ENCODE measurements at regions not wholly inside any gene's neighbourhood (a gene's known extent, or its start where the extent isn't known, plus 50 kb on each side); places are given as distances from the start of the nearest gene placed in this dataset.

DNA sequence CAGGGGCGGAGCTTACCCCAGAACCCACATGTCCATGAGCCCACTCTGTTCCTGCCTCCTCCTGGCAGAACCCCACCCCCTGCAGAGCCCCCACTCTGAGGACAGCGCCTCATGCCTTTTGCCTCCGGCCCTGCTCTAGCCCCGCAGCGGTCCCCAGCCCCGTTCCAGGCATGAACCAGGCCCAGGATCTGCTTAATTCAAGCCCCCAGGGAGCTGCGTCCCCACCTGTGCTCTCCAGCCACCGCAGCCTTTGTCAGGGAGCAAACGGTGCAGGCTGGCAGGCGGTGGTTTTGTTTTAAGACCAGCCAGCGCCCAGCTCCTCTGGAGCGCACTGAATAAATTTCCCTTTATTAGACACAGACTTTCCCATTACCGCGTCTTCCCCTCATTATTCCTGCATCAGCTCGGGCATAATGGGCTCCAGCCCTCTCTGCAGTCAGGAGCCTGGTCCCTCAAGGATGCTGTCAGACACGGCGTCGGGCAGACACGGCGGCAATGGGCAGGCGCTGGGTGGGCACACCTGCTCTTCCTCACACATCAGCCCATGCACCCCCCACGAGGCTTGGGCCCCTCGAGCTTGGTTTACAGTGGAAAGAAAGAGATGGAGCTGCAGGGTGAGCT lies 137.6 kb downstream of the OLFM1 start:
- H3K27ac ChIP-seq: peak overlapping the region; percentile 89
- H3K36me3 ChIP-seq (ENCODE audit: insufficient read depth, low read length): no peaks in the 10 kb centered on the region
- no peak for TF ChIP-seq EZH2 (IDR thresholded peaks at IDR 0.05)
- no peak for TF ChIP-seq POLR2AphosphoS5 (IDR thresholded peaks at IDR 0.05; ENCODE audit: borderline replicate concordance, low read depth, low read length)
- peak; percentile 69 for TF ChIP-seq FOXP2 (optimal IDR thresholded peaks at IDR 0.05; ENCODE audit: control extremely low read depth, extremely low read length, insufficient read depth)
- no peaks in the 10 kb centered on the region for H3K9me3 ChIP-seq (ENCODE audit: low read depth, low read length)
- no peak overlapping the region for H3K9ac ChIP-seq (ENCODE audit: insufficient read length)
- H3K4me3 ChIP-seq: peak overlapping the region; percentile 73
- DNase-seq (ENCODE audit: low read depth, low spot score): no peak

DNA sequence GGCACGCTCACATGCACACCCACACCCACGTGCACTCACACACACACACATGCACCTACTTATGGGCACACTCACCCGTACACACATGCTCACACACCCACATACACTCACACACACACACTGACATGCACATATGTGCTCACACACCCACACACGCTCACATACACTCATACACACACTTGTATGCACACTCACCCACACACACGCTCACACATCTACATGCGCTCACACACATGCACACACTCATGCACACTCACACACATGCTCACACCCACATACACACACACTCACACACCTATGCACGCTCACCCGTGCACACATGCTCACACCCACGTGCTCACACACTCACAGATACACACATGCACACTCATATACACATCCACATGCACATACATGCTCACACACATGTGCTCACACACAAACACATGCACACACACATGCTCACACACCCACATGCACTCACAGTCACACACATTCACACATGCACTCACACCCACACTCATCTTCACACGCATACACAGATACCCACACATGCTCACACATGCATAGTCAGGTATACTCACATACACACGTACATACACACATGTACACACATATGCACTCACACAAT lies 138.3 kb downstream of the OLFM1 start:
- peak overlapping the region; percentile 73; the same call in 1 of the 2 replicates for H3K4me3 ChIP-seq
- TF ChIP-seq EZH2 (IDR thresholded peaks at IDR 0.05): no peak
- no peak for TF ChIP-seq FOXP2 (optimal IDR thresholded peaks at IDR 0.05; ENCODE audit: control extremely low read depth, extremely low read length, insufficient read depth)
- no peak for TF ChIP-seq POLR2AphosphoS5 (IDR thresholded peaks at IDR 0.05; ENCODE audit: borderline replicate concordance, low read depth, low read length)
- no peaks in the 10 kb centered on the region for H3K36me3 ChIP-seq (ENCODE audit: insufficient read depth, low read length)
- no peak overlapping the region for H3K9ac ChIP-seq (ENCODE audit: insufficient read length)
- H3K27ac ChIP-seq: peak overlapping the region; percentile 89; the same call in 1 of the 2 replicates
- DNase-seq (ENCODE audit: low read depth, low spot score): no peak
- no peaks in the 10 kb centered on the region for H3K9me3 ChIP-seq (ENCODE audit: low read depth, low read length)

DNA sequence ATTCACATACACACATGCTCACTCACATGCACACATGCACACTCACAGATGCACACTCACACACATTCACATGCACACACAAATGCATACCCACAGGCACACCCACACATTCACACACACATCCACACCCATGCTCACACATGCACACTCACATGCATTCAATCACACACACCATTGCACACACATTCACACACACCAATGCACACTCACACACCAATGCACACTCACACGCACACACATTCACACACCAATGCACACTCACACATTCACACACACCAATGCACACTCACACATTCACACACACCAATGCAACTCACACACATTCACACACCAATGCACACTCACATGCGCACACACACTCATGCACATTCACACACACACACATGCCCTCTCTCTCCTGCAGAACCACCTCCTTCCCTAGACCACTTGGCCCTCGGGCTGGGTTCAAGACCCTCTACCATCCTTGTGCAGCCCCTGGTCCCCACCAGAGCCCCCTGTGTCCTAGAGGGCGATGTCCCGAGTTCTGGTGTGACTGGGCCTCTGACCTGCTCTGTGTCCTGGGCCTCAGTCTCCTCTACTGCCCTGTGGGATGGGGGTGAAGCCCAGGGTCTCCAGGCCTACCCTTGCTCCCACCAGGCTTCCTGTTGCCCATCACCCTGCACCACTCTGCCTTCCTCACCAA lies 139.0 kb downstream of the OLFM1 start:
- no peak for TF ChIP-seq POLR2AphosphoS5 (IDR thresholded peaks at IDR 0.05; ENCODE audit: borderline replicate concordance, low read depth, low read length)
- no peak for TF ChIP-seq EZH2 (IDR thresholded peaks at IDR 0.05)
- no peak for TF ChIP-seq FOXP2 (optimal IDR thresholded peaks at IDR 0.05; ENCODE audit: control extremely low read depth, extremely low read length, insufficient read depth)
- H3K36me3 ChIP-seq (ENCODE audit: insufficient read depth, low read length): no peaks in the 10 kb centered on the region
- no peak for DNase-seq (ENCODE audit: low read depth, low spot score)
- H3K9me3 ChIP-seq (ENCODE audit: low read depth, low read length): no peaks in the 10 kb centered on the region
- H3K27ac ChIP-seq: no peak overlapping the region
- H3K4me3 ChIP-seq: no peak overlapping the region
- no peak overlapping the region for H3K9ac ChIP-seq (ENCODE audit: insufficient read length)

DNA sequence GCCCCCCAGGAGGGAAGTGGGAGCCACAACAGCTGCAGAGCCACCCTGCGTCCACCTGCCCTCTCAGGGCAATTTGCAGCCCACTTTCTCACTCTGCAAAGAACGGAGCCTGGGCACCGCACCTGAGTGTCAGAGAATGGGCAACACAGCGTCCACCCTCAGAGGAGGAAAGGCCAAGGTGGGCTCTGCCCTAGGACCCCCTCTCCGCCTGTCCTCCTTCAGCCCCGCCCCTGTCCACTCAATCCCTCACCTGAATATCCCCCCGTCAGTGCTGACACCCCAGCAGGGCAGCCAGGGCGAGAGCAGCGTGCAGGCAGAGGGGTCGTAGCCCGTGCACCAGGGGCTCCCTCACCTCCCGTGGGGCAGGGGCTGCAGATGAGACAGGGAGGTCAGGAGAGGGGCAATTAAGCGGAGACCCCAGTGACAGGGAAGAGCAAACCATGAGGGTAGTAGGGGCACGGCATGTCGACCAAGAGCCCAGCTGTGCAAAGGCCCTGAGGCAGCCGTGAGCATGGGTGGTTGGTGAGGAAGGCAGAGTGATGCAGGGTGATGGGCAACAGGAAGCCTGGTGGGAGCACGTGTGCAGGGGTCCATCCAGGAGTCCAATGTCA lies 140.3 kb downstream of the OLFM1 start:
- no peaks in the 10 kb centered on the region for H3K9me3 ChIP-seq (ENCODE audit: low read depth, low read length)
- DNase-seq (ENCODE audit: low read depth, low spot score): no peak
- H3K9ac ChIP-seq (ENCODE audit: insufficient read length): no peak overlapping the region
- TF ChIP-seq EZH2 (IDR thresholded peaks at IDR 0.05): no peak
- TF ChIP-seq POLR2AphosphoS5 (IDR thresholded peaks at IDR 0.05; ENCODE audit: borderline replicate concordance, low read depth, low read length): no peak
- TF ChIP-seq FOXP2 (optimal IDR thresholded peaks at IDR 0.05; ENCODE audit: control extremely low read depth, extremely low read length, insufficient read depth): no peak
- no peaks in the 10 kb centered on the region for H3K36me3 ChIP-seq (ENCODE audit: insufficient read depth, low read length)
- no peak overlapping the region for H3K4me3 ChIP-seq
- no peak overlapping the region for H3K27ac ChIP-seq

DNA sequence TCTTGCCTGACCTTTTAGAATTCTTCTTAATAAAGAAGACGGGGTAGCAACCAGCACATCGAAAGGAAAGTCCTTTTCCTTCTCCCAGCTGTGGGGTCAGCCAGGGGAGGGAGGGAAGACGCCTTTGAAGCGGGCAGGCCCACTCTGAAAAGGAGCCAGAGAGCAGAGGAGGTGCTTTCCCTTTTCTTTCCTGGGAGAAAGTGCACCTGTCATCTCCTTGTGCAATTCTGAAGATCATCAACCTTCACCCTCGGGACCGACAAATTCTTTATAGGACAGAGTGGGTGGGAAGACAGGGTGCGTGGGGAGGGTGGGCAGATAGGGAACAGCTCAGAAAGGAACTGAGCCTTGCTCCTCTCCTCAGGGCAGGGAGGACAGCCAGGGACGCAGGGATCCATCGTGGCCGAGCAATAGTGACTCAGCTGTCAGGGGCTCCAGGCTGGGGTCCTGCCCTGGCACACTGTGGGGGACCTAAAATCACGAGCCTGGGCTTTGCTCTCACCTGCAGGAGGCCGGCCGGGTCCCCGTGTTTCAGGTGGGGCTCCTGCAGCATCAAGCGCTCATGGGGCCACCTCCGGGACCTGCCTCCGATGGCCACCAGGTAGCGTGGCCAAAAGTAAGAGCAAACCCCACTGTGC lies 141.0 kb downstream of the OLFM1 start:
- TF ChIP-seq POLR2AphosphoS5 (IDR thresholded peaks at IDR 0.05; ENCODE audit: borderline replicate concordance, low read depth, low read length): no peak
- no peak for TF ChIP-seq FOXP2 (optimal IDR thresholded peaks at IDR 0.05; ENCODE audit: control extremely low read depth, extremely low read length, insufficient read depth)
- no peak for TF ChIP-seq EZH2 (IDR thresholded peaks at IDR 0.05)
- H3K36me3 ChIP-seq (ENCODE audit: insufficient read depth, low read length): no peaks in the 10 kb centered on the region
- peaks cover 3% of the 10 kb centered on the region; the same call in 1 of the 2 replicates for H3K9me3 ChIP-seq (ENCODE audit: low read depth, low read length)
- H3K9ac ChIP-seq (ENCODE audit: insufficient read length): no peak overlapping the region
- H3K4me3 ChIP-seq: no peak overlapping the region
- H3K27ac ChIP-seq: no peak overlapping the region
- no peak for DNase-seq (ENCODE audit: low read depth, low spot score)

DNA sequence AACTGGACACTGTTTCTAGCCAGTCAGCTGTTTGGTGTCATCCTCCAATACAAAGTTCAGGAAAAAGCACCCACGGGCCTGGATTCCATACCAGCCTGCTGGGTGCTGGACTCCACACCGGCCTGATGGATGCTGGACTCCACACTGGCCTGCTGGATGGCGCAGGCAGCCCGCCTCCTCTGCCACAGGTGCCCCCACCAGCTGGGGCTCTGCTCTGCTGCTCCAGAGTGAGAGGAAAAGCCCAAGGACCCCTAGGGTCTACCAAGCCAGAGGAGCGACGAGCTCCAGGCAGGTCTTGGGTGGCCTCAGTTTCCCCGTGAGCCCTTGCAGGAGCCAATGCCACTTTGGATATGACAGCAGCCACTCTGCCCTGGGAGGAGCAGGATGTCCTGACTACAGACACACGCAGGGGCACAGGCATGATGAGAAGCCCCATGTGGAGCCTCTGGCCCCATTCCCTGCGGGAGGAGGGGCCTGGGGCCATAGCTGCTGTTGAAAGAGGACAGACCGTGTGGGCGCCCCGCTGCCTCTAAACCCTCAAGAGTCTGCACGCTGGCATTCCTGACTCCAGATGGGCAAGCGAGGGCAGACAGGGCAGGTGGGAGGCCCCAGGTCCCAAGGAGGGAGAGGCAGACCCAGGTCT lies 141.6 kb downstream of the OLFM1 start:
- H3K36me3 ChIP-seq (ENCODE audit: insufficient read depth, low read length): no peaks in the 10 kb centered on the region
- no peak for DNase-seq (ENCODE audit: low read depth, low spot score)
- H3K9me3 ChIP-seq (ENCODE audit: low read depth, low read length): peaks cover 6% of the 10 kb centered on the region; the same call in 1 of the 2 replicates
- TF ChIP-seq EZH2 (IDR thresholded peaks at IDR 0.05) (no peak), FOXP2 (optimal IDR thresholded peaks at IDR 0.05; ENCODE audit: control extremely low read depth, extremely low read length, insufficient read depth) (no peak), POLR2AphosphoS5 (IDR thresholded peaks at IDR 0.05; ENCODE audit: borderline replicate concordance, low read depth, low read length) (no peak)
- no peak overlapping the region for H3K4me3 ChIP-seq
- no peak overlapping the region for H3K27ac ChIP-seq
- H3K9ac ChIP-seq (ENCODE audit: insufficient read length): no peak overlapping the region

DNA sequence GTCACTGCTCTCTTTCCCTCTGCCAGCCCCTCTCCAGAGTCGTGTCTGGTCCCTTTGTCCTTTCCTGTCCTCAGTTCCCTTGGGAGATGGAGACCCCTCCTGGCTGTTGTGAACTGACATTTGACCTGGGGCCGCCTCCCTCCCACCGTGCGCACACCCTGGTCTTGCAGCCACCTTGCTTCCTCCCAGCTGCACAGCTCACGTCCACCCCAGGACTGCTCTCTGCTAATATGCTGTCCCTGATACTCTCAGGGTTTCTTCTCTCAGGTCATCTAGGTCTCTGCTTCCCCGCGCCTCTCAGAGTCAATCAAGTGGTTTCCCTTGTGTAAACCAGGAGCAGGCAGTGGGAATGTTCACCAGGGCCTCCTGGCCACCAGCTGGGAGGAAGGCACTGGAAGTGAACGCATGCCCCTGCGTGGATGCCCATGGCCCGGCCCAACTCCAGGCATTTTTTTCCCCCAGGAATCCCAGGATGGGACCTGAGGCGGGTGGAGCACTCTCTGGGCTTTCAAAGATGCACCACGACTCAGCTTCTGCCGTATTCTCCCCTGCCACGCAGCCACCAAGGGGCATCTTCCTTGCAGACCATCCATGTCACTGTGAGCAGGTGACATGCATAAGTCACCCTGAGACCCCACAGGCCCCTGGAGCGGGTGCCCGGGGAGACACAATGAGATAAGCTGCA lies 142.4 kb downstream of the OLFM1 start:
- no peak for DNase-seq (ENCODE audit: low read depth, low spot score)
- no peaks in the 10 kb centered on the region for H3K36me3 ChIP-seq (ENCODE audit: insufficient read depth, low read length)
- H3K27ac ChIP-seq: no peak overlapping the region
- peaks cover 11% of the 10 kb centered on the region; the same call in 1 of the 2 replicates for H3K9me3 ChIP-seq (ENCODE audit: low read depth, low read length)
- no peak overlapping the region for H3K9ac ChIP-seq (ENCODE audit: insufficient read length)
- TF ChIP-seq FOXP2 (optimal IDR thresholded peaks at IDR 0.05; ENCODE audit: control extremely low read depth, extremely low read length, insufficient read depth) (no peak), POLR2AphosphoS5 (IDR thresholded peaks at IDR 0.05; ENCODE audit: borderline replicate concordance, low read depth, low read length) (no peak)
- H3K4me3 ChIP-seq: no peak overlapping the region

Data from SK-N-MC (cell line).